Stimulated activated CD8-positive, alpha-beta memory T cell treated with anti-CD3 and anti-CD28 coated beads, Interleukin-15, amount 100 ng/mL, for 48 hours (primary cell): ENCODE measurements at regions not wholly inside any gene's neighbourhood (a gene's known extent, or its start where the extent isn't known, plus 50 kb on each side); places are given as distances from the start of the nearest gene placed in this dataset.

Experiments
- DNase-seq, 2 donors: peaks; one replicate each; pipeline ENCODE4 v3.0.0-alpha.2; 2020; ENCODE audit warnings: low read depth in 2 of 2

DNA sequence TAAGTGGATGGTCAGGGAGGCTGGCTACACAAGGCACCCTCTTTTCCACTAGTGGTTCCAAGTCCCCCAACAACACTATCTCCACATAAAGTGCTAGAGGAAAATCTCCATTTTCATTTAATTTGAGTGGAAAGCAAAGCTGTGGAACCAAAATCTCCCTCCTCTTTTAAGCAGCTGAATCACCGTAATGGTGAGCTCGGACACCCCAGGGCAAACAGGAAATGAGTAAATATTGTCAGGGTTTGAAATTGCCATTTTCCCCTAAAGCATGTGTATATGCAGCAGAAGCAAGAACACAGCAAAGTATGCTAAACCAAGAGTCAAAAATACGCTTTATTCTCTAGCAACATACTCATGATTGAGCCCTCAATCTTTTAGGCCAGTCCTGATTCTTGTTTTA, 143.7 kb downstream of the GPAM start:
- no peak for DNase-seq

GRCh38 chr10:112040696-112041095, 142.9 kb downstream of the GPAM start:
- no peak for DNase-seq

DNA sequence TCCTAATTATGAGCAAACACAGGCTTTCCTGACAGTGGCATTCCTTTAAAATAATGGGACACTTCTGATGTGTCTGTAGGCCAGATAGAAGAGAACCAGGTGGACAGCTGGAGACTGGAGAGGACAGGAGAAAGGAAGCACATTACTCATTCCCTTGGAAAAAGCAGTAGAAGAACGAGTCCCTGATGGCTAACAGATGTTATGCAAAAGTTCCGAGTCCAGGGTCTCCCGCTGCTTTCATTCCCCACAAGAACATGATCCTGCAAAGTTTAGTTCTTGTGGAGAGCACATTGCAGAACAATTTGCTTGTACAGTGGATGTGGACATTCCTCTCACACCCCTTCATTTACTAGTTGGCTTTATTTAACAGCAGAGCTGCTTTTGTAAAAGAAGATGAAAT, 137.6 kb downstream of the GPAM start:
- no peak for DNase-seq

DNA sequence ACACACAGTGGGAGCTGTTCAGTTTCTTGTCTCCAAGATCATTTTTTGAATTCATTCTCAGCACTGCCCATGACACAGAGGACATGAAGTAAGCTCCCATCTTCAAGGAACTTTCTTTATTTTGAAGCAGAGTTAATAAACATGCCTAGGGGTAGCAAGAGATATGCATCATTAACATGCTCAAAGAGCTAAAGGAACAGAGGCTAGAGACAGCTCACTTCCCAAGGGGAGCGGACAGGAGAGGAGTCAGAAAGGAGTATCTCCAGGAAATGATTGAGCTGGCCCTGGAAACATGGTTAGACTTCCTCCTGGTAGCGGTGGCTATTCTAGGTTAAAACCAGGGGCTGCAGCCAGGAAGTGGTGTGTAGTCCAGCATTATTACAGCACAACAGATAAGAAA, 135.9 kb downstream of the GPAM start:
- DNase-seq = no peak

DNA sequence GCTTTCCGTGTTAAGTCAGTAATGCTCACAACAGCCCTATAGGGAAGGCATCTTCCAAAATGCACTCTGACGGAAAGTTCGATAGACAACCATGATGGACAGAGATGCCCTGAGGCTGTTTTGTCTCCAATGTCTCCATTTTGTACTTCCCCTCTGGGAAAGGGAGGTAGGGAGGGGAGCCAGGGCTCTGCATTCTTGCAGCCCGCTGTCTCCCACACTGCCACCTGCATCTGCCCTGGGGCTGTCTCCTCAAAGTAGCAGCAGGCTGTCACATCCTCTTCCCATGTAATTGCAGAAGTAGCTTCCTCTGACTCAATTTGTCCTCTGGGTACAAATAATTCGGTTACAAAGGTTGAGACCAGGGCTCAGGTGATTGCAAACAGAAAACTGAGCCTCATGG, 131.4 kb downstream of the GPAM start:
- DNase-seq = no peak

- DNase-seq = no peak
Measured at GRCh38 chr10:112053895-112054294, 129.7 kb downstream of the GPAM start.

- no peak for DNase-seq
Measured at GRCh38 chr10:112054516-112054915, 129.0 kb downstream of the GPAM start.

- DNase-seq = no peak
Measured at GRCh38 chr10:112057072-112057471, 126.5 kb downstream of the GPAM start.

- DNase-seq = no peak
Measured at GRCh38 chr10:112059220-112059619, 124.3 kb downstream of the GPAM start.

GRCh38 chr10:112071596-112072133, 111.9 kb downstream of the GPAM start:
- DNase-seq = no peak

- no peak for DNase-seq
Measured at GRCh38 chr10:112078003-112078402, 105.6 kb downstream of the GPAM start.

DNA sequence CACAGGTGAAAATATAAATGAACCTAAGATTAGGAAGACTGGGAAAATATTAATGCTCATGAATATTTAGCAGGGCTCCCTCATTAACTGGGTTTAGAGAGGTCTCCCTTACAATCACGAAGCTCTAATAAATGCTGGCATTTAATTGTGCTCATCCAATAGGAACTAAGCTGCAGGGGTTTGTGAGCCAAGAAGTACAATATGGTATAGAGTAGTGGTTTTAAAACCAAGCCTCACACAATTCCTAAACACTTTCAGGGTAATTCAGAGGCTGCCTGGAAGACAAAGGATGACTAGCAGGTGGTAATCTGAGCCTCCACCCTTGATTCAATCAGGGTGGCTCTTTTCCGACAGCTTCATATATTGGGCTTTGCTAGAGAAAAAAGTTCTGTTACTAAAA, 103.3 kb downstream of the GPAM start:
- no peak for DNase-seq

- no peak for DNase-seq
Measured at GRCh38 chr10:112082120-112082519, 101.4 kb downstream of the GPAM start.

- DNase-seq = no peak
Measured at GRCh38 chr10:112083472-112083871, 100.1 kb downstream of the GPAM start.

- DNase-seq = no peak
Measured at GRCh38 chr10:112087953-112088456, 95.6 kb downstream of the GPAM start.

GRCh38 chr10:112091703-112092102, 91.9 kb downstream of the GPAM start:
- DNase-seq = no peak

- no peak for DNase-seq
Measured at GRCh38 chr10:112092519-112092918, 91.0 kb downstream of the GPAM start.

GRCh38 chr10:112094984-112095383, 88.6 kb downstream of the GPAM start:
- DNase-seq = no peak

GRCh38 chr10:112095731-112096130, 87.8 kb downstream of the GPAM start:
- no peak for DNase-seq

- no peak for DNase-seq
Measured at GRCh38 chr10:112098682-112099081, 84.9 kb downstream of the GPAM start.
